WTC11 (cell line): ENCODE measurements at regions not wholly inside any gene's neighbourhood (a gene's known extent, or its start where the extent isn't known, plus 50 kb on each side); places are given as distances from the start of the nearest gene placed in this dataset.

ENCODE experiments used
- ESRRA ChIP-seq: sonication (generic); formaldehyde crosslinking; IDR thresholded peaks from 2 replicates; pipeline ENCODE4 v1.8.1; 2022; ENCODE audit warnings: mild to moderate bottlenecking, missing genetic modification reagents, borderline replicate concordance
- IRF2 ChIP-seq: sonication (generic); formaldehyde crosslinking; IDR thresholded peaks from 2 replicates; pipeline ENCODE4 v1.8.0; 2022; ENCODE audit warnings: low read depth, missing genetic modification reagents, borderline replicate concordance
- JUN ChIP-seq: sonication (generic); formaldehyde crosslinking; IDR thresholded peaks from 2 replicates; pipeline ENCODE4 v1.8.0; 2023; ENCODE audit warnings: mild to moderate bottlenecking, missing genetic modification reagents
- TF ChIP-seq, protein P1 (sequence below): fragments of 200-600 bp; IDR thresholded peaks from 2 replicates; pipeline ENCODE4 v1.8.0; 2022; ENCODE audit warnings: antibody characterized with exemption
- TF ChIP-seq, protein P2 (sequence below): sonication (generic); formaldehyde crosslinking; IDR thresholded peaks from 2 replicates; pipeline ENCODE4 v1.8.1; 2023; ENCODE audit warnings: mild to moderate bottlenecking, missing genetic modification reagents
- TF ChIP-seq, protein P3 (sequence below): sonication (generic); formaldehyde crosslinking; conservative IDR thresholded peaks from 2 replicates; pipeline ENCODE4 v1.8.1; 2022; ENCODE audit warnings: mild to moderate bottlenecking, missing genetic modification reagents

DNA sequence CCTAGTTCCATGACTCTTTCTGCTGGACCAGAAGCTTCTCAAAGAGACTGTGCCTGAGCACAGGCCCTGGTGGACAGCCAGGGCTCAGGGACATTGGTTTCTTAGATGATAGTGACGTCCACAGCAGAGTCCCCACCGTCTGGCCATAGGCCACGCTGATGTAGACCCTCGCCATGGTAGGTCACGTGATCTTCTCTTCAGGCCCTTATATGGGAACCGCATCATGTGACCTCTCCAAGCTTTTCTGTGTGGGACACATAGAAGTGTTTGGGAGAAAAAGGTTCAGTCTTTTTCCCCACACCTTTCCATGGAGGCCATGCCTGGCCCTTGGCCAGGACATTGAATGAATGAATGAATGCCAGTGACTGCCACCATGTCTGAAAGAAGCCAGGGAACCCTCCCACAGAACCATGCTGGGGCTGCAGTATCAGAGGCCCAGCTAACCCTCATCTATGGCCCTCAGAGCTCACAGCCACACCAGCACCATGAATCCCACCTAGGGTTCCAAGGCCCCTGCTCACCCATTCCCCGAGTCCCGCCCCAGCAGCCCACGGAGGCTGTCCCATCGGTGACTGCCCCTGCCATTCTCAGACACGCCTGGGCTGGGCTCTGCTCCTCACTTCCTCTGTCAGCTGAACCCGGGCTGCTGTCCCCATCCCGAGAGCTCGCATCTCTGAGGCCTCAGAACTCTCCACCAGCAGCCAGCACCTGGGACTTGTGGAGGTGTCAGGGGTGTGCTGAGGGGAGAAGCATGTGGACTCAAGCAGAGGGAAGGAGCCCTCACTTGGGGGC is 292.1 kb downstream of the ADGRD1 start:
- TF ChIP-seq, protein P1, sequence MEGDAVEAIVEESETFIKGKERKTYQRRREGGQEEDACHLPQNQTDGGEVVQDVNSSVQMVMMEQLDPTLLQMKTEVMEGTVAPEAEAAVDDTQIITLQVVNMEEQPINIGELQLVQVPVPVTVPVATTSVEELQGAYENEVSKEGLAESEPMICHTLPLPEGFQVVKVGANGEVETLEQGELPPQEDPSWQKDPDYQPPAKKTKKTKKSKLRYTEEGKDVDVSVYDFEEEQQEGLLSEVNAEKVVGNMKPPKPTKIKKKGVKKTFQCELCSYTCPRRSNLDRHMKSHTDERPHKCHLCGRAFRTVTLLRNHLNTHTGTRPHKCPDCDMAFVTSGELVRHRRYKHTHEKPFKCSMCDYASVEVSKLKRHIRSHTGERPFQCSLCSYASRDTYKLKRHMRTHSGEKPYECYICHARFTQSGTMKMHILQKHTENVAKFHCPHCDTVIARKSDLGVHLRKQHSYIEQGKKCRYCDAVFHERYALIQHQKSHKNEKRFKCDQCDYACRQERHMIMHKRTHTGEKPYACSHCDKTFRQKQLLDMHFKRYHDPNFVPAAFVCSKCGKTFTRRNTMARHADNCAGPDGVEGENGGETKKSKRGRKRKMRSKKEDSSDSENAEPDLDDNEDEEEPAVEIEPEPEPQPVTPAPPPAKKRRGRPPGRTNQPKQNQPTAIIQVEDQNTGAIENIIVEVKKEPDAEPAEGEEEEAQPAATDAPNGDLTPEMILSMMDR = no peak
- TF ChIP-seq, protein P2, sequence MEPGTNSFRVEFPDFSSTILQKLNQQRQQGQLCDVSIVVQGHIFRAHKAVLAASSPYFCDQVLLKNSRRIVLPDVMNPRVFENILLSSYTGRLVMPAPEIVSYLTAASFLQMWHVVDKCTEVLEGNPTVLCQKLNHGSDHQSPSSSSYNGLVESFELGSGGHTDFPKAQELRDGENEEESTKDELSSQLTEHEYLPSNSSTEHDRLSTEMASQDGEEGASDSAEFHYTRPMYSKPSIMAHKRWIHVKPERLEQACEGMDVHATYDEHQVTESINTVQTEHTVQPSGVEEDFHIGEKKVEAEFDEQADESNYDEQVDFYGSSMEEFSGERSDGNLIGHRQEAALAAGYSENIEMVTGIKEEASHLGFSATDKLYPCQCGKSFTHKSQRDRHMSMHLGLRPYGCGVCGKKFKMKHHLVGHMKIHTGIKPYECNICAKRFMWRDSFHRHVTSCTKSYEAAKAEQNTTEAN (CRISPR knock-in tag) = no peak
- TF ChIP-seq ESRRA (CRISPR knock-in tag) (no peak), IRF2 (CRISPR knock-in tag) (no peak), JUN (no peak)
- TF ChIP-seq, protein P3, sequence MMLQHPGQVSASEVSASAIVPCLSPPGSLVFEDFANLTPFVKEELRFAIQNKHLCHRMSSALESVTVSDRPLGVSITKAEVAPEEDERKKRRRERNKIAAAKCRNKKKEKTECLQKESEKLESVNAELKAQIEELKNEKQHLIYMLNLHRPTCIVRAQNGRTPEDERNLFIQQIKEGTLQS = no peak
